Loucy (cell line): ENCODE measurements at regions not wholly inside any gene's neighbourhood (a gene's known extent, or its start where the extent isn't known, plus 50 kb on each side); places are given as distances from the start of the nearest gene placed in this dataset.

Source experiments
- H2AFZ ChIP-seq: fragments of 200-600 bp; sonication (generic); 2 replicates; pipeline ENCODE4 v1.6.0; 2016; ENCODE audit warnings: antibody characterized with exemption, mild to moderate bottlenecking, low read length, moderate library complexity
- H3F3A ChIP-seq: fragments of 200-600 bp; 2 replicates; pipeline ENCODE4 v1.6.0; 2016; ENCODE audit warnings: antibody characterized with exemption, low read depth, mild to moderate bottlenecking
- H3K27me3 ChIP-seq: fragments of 200-600 bp; sonication (generic); 2 replicates; pipeline ENCODE4 v1.6.1; 2014; ENCODE audit warnings: low read length, mild to moderate bottlenecking; ENCODE audit not compliant: insufficient read depth, poor library complexity, severe bottlenecking
- H3K36me3 ChIP-seq: fragments of 200-600 bp; sonication (generic); 2 replicates; pipeline ENCODE4 v1.6.1; 2016; ENCODE audit warnings: low read length; ENCODE audit not compliant: insufficient read depth
- H3K4me1 ChIP-seq: fragments of 200-600 bp; sonication (generic); 2 replicates; pipeline ENCODE4 v1.5.1; 2014; ENCODE audit warnings: low read length, mild to moderate bottlenecking; ENCODE audit not compliant: insufficient read depth, poor library complexity, severe bottlenecking
- H3K4me2 ChIP-seq: fragments of 200-600 bp; sonication (generic); 2 replicates; pipeline ENCODE4 v1.6.0; 2014; ENCODE audit warnings: antibody characterized with exemption, low read length, low read depth, mild to moderate bottlenecking; ENCODE audit not compliant: poor library complexity, severe bottlenecking
- H3K4me3 ChIP-seq: fragments of 200-600 bp; sonication (generic); 2 replicates; pipeline ENCODE4 v1.5.1; 2014; ENCODE audit warnings: low read length, mild to moderate bottlenecking, mixed read lengths; ENCODE audit not compliant: poor library complexity, severe bottlenecking
- H3K79me2 ChIP-seq: fragments of 200-600 bp; sonication (generic); 2 replicates; pipeline ENCODE4 v1.6.1; 2014; ENCODE audit warnings: low read length; ENCODE audit not compliant: insufficient read depth
- H3K9ac ChIP-seq: fragments of 200-600 bp; sonication (generic); 2 replicates; pipeline ENCODE4 v1.6.0; 2014; ENCODE audit warnings: mild to moderate bottlenecking, low read depth, low read length, moderate library complexity; ENCODE audit not compliant: poor library complexity, severe bottlenecking
- H3K9me2 ChIP-seq: fragments of 200-600 bp; sonication (generic); replicated peaks from 2 replicates; pipeline ENCODE4 v1.6.1; 2016; ENCODE audit warnings: low read depth, low read length, mixed read lengths
- H3K9me3 ChIP-seq: fragments of 200-600 bp; sonication (generic); 2 replicates; pipeline ENCODE4 v1.6.1; 2014; ENCODE audit warnings: mild to moderate bottlenecking, antibody characterized with exemption, low read length, low read depth; ENCODE audit not compliant: insufficient read depth
- H4K20me1 ChIP-seq: fragments of 200-600 bp; sonication (generic); 2 replicates; pipeline ENCODE4 v1.6.0; 2014; ENCODE audit warnings: antibody characterized with exemption, low read length, mild to moderate bottlenecking; ENCODE audit not compliant: insufficient read depth, poor library complexity, severe bottlenecking
- EZH2phosphoT487 ChIP-seq: fragments of 200-600 bp; IDR thresholded peaks from 2 replicates; pipeline ENCODE4 v1.6.1; 2018; ENCODE audit warnings: antibody characterized with exemption, mild to moderate bottlenecking, moderate library complexity, borderline replicate concordance
- TF ChIP-seq, protein P1 (sequence below): fragments of 200-600 bp; sonication (generic); conservative IDR thresholded peaks from 2 replicates; pipeline ENCODE4 v1.5.1; 2014; ENCODE audit warnings: mild to moderate bottlenecking, antibody characterized with exemption, low read length

DNA sequence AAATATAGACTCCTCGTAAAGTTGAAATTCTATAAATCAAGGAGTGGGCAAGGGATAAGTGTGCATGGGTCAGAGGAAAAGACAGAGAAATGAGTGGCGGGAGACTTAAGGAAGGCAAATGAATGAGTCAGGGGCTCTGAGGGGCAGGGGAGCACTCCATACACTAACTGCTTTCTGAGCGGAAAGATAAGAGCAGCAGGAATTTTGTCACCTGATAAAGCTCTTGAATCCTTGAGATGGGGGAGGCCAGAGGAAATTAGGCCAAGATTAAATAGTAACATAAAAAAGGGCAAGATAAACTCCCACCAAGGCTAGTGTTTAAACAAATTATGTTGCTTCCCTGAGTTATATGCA is 191.0 kb upstream of the S1PR3 start:
- H3K79me2 ChIP-seq, result no peaks in the 10 kb centered on the region
- H3K36me3 ChIP-seq, result no peaks in the 10 kb centered on the region
- no peak overlapping the region for H2AFZ ChIP-seq
- H3K9ac ChIP-seq, result no peak overlapping the region
- no peaks in the 10 kb centered on the region for H4K20me1 ChIP-seq
- H3K4me2 ChIP-seq, result no peak overlapping the region
- H3K4me3 ChIP-seq, result no peak overlapping the region
- H3F3A ChIP-seq, result no peaks in the 10 kb centered on the region
- TF ChIP-seq, protein P1, sequence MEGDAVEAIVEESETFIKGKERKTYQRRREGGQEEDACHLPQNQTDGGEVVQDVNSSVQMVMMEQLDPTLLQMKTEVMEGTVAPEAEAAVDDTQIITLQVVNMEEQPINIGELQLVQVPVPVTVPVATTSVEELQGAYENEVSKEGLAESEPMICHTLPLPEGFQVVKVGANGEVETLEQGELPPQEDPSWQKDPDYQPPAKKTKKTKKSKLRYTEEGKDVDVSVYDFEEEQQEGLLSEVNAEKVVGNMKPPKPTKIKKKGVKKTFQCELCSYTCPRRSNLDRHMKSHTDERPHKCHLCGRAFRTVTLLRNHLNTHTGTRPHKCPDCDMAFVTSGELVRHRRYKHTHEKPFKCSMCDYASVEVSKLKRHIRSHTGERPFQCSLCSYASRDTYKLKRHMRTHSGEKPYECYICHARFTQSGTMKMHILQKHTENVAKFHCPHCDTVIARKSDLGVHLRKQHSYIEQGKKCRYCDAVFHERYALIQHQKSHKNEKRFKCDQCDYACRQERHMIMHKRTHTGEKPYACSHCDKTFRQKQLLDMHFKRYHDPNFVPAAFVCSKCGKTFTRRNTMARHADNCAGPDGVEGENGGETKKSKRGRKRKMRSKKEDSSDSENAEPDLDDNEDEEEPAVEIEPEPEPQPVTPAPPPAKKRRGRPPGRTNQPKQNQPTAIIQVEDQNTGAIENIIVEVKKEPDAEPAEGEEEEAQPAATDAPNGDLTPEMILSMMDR, result no peak
- no peak for TF ChIP-seq EZH2phosphoT487
- H3K9me2 ChIP-seq, result no peaks in the 10 kb centered on the region
- no peaks in the 10 kb centered on the region for H3K27me3 ChIP-seq
- no peaks in the 10 kb centered on the region for H3K4me1 ChIP-seq
- no peaks in the 10 kb centered on the region for H3K9me3 ChIP-seq

DNA sequence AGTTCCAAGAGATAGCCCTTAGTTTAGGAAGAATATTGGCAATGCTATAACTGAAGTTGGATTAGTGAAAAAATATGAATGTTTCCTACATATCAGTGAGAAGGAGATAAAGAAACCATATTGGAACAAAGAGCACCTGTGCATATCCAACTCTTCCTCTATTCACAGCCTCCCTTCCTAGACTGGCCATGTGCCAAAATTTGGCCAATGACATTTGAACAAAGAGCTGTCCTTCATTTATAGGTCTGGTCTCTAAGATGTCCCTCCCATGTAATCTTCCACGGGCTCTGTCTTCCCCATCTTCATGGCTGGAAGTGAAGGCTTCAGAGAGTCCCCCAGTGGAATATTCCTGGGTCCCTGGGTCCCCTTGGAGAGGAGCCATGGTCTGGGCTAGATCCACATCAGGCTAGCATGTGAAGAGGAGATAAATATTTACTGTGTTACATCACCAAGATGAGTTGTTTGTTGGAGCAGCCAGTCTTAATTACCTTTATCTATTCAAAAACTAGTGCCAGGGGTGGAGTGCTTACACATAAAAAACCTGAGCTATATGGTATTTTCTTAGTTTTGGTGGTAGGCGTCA is 190.0 kb upstream of the S1PR3 start:
- Histone ChIP-seq H3K9me3 (no peaks in the 10 kb centered on the region), H3F3A (no peaks in the 10 kb centered on the region), H2AFZ (no peak overlapping the region), H3K4me1 (no peaks in the 10 kb centered on the region), H3K36me3 (no peaks in the 10 kb centered on the region), H3K27me3 (no peaks in the 10 kb centered on the region), H3K9ac (no peak overlapping the region), H3K9me2 (no peaks in the 10 kb centered on the region), H3K79me2 (no peaks in the 10 kb centered on the region), H3K4me2 (no peak overlapping the region), H3K4me3 (no peak overlapping the region), H4K20me1 (no peaks in the 10 kb centered on the region)
- TF ChIP-seq, protein P1, result no peak
- TF ChIP-seq EZH2phosphoT487, result no peak

DNA sequence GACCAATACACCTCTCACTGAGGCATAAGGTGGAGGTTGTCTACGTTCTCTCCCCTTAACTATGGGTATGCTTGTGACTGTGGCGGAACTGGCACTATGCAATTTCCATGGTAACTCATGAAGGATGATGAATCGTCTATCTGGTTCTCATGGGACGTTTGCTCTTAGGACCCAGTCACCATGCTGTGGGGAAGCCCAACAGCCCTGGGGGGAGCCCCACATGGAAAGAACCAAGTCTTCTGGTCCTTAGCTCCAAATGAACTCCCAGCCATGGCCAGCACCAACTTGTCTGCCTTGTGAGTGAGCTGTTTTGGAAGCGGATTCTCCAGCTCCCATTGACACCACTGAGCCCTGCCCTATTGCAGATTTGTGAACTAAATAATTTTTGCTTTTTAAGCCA is 188.7 kb upstream of the S1PR3 start:
- Histone ChIP-seq H3K9ac (no peak overlapping the region), H4K20me1 (no peaks in the 10 kb centered on the region), H3K27me3 (no peaks in the 10 kb centered on the region), H3K36me3 (no peaks in the 10 kb centered on the region), H3K9me3 (no peaks in the 10 kb centered on the region), H3K4me1 (no peaks in the 10 kb centered on the region), H3K9me2 (no peaks in the 10 kb centered on the region), H3K4me2 (no peak overlapping the region), H2AFZ (no peak overlapping the region), H3K79me2 (no peaks in the 10 kb centered on the region), H3K4me3 (no peak overlapping the region), H3F3A (no peaks in the 10 kb centered on the region)
- TF ChIP-seq, protein P1, result no peak
- TF ChIP-seq EZH2phosphoT487, result no peak
